ENCODE measurements at regions not wholly inside any gene's neighbourhood (a gene's known extent, or its start where the extent isn't known, plus 50 kb on each side); places are given as distances from the start of the nearest gene placed in this dataset.
"Not testable (repeated sequence)": the region's sequence is repeated elsewhere in the genome, so short reads cannot be mapped to it uniquely, and the experiment has no call there.

DNA sequence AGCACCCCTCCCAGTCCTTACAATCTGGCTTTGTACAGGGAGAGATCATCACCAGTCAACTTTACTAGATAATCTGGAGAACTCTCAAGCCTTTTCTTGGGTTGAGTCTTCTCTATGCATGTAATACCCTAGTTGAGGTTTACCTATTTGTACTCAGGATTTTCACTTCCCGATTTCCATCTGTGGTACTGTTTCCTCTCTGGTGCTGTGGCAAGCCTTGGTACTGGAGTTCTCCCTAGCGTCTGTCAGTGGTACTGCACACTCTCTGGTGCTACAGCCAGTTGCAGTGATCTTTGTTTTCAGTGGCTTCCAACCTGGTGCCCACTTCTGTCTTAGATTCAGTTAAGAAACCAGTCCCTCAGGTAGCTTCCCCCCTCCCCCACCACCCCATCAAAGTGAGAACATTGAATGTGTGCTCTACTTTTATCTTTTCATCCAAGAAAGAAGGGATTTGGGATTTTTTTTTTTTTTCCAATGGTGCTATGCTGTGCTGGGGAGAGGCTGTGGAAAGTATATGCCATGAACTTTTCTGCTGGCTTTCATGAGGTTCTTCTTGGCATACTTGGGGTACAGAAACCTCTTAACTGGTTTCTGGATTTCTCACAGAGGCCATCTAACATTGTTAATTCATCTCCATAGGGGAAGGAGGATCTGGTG lies 69.4 kb upstream of the EVL start:
- DNase-seq (ENCODE audit: low spot score): peak; percentile 56

GRCh38 chr14:99996951-99997571 lies 68.2 kb upstream of the EVL start:
- no peak for DNase-seq (ENCODE audit: low spot score)

GRCh38 chr14:100000398-100000797 lies 64.8 kb upstream of the EVL start:
- peak; percentile 17 for DNase-seq (ENCODE audit: low spot score)

DNA sequence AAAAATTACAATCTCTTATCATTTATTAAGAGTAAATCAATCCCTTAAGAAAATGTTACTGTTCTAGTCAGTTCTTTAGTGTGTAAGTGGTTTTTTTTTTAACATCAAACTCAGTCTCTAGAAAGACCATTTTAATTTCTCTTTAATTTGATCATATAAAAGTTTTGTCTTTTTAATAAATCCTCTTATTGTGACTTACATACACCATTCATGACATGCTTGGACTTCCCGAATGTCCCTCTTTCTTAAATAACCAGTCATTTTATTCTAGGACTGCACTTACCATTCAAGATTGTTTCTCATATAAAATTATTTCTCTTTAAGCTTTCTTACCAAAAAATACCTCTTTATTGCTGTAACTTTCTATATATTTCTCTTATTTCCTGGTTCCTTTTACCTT lies 60.8 kb upstream of the EVL start:
- DNase-seq (ENCODE audit: low spot score): no peak

- no peak for DNase-seq (ENCODE audit: low spot score)
Measured at GRCh38 chr14:100007254-100007653, 58.0 kb upstream of the EVL start.

GRCh38 chr14:100009802-100010201 lies 55.4 kb upstream of the EVL start:
- DNase-seq (ENCODE audit: low spot score): not testable (repeated sequence)

- no peak for DNase-seq (ENCODE audit: low spot score)
Measured at GRCh38 chr14:100010679-100011078, 54.5 kb upstream of the EVL start.

DNA sequence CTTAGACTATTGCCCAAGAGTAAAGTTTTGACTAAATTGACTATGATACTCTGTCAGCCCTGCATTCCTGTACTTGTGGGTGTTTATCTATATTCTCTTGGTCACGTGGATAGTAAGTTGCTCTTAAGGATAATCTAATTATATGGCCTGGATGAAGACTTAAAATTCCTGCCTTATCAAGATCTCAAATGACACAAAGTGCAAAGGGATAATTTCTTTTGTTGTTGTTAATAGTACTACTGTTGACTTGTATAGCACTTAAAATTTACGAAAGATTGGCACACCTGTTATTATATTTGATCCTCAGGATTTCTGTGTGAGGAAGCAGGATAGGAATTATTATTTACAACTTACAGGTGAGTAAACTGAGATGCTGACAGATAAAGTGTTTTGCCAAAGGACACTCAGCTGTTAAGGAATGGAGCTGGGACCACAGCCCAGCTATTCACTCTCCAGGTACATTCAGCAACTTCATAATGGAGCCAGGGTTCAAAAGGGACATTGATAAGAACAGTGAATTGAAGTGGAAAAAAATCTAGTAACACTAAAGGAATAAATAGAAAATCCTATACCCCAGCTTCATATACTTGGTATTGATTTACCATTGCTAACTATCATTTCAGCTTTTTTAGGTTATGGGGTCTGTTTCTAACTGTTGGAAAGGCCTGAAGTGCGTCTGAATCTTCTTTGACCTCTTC lies 53.4 kb upstream of the EVL start:
- no peak for DNase-seq (ENCODE audit: low spot score)

DNA sequence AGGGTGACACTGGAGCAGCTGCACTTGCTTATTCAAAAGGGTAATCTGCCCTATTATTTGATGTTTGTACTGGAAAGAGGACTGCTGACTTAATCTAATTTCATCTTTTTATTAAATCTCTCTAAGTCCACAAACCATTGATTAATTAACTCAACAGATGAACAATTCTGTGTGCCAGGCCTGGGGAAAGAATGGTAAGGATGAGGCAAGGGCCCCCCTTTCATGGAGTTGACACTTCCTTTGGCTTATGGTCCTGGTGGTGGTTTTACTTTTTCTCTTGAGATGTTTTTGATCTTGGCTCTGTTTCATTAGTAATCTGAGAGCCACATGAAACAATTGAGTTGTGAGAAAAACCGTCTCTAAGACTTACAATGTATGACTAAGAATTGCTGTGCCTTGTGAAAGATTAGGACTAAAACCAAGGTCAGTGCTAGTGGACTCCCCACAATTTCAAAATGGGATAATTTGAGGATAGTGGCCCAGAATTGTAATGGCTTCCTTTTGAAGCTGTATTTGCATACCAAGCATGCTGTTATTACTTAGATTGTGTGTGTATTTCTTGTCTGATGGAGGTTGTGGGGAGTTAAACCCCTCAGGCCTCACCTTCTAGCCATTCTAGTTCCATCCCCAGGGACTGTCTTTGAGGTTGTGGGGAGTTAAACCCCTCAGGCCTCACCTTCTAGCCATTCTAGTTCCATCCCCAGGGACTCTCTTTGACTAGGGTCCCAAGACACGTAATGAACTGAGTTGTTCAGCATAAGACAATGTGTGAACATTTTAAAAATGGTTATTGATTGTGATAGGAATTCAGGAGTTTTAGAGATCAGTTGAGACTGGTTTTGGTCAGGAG lies 52.5 kb upstream of the EVL start:
- no peak for DNase-seq (ENCODE audit: low spot score)

DNA sequence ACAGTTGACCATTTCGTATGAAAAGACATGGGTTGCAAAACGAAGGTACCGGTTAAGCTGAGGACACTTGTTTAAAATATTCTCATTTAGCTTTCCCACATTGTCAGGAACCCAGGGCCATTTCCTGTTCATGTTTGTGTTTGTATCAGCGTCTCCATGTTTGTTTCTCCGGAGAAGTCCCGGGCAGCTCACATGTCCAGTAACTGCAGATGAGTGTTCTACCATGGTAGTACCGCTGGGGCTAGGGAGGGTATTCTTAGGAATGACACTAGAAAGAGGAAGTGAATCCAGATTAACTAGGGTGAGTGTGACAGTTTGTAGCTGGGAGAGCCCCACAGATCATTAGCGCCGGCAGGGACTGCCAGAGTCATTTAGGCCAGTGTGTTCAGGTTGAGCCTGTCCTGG lies 50.0 kb upstream of the EVL start:
- DNase-seq (ENCODE audit: low spot score): no peak
